H9 (cell line): ENCODE measurements at regions not wholly inside any gene's neighbourhood (a gene's known extent, or its start where the extent isn't known, plus 50 kb on each side); places are given as distances from the start of the nearest gene placed in this dataset.

Experiments used
- DNase-seq: peaks from one replicate; pipeline ENCODE4 v3.0.0-alpha.2; 2017
- H2AFZ ChIP-seq: one replicate; pipeline ENCODE4 v1.6.1; 2013; ENCODE audit warnings: mild to moderate bottlenecking, low read length, control low read depth, moderate library complexity
- H2AK5ac ChIP-seq: 2 replicates; pipeline ENCODE4 v1.6.1; 2013; ENCODE audit warnings: low read length, control low read depth, mixed read lengths; ENCODE audit not compliant: insufficient read length
- H2BK120ac ChIP-seq: one replicate; pipeline ENCODE4 v1.6.1; 2013; ENCODE audit warnings: low read depth, mild to moderate bottlenecking, low read length, control low read depth, inconsistent platforms; ENCODE audit not compliant: poor library complexity, severe bottlenecking
- H2BK12ac ChIP-seq: 2 replicates; pipeline ENCODE4 v1.6.1; 2013; ENCODE audit warnings: low read length, control low read depth, mixed read lengths, low read depth; ENCODE audit not compliant: insufficient read length
- H2BK15ac ChIP-seq: 2 replicates; pipeline ENCODE4 v1.6.1; 2013; ENCODE audit warnings: low read depth, low read length, control low read depth
- H2BK20ac ChIP-seq: one replicate; pipeline ENCODE4 v1.6.1; 2013; ENCODE audit warnings: low read depth, mild to moderate bottlenecking, low read length, control low read depth, inconsistent platforms; ENCODE audit not compliant: poor library complexity, severe bottlenecking
- H2BK5ac ChIP-seq: 2 replicates; pipeline ENCODE4 v1.6.1; 2013; ENCODE audit warnings: low read length, control low read depth, mixed read lengths; ENCODE audit not compliant: insufficient read length
- H3K14ac ChIP-seq: 2 replicates; pipeline ENCODE4 v1.6.1; 2013; ENCODE audit warnings: low read length, control low read depth; ENCODE audit not compliant: insufficient read depth
- H3K18ac ChIP-seq: 2 replicates; pipeline ENCODE4 v1.6.1; 2013; ENCODE audit warnings: low read depth, mild to moderate bottlenecking, mixed read lengths, low read length, control low read depth; ENCODE audit not compliant: insufficient read length
- H3K23ac ChIP-seq: 2 replicates; pipeline ENCODE4 v1.6.1; 2013; ENCODE audit warnings: low read length, control low read depth, mixed read lengths, low read depth; ENCODE audit not compliant: insufficient read length
- H3K23me2 ChIP-seq: 2 replicates; pipeline ENCODE4 v1.6.1; 2013; ENCODE audit warnings: low read depth, mild to moderate bottlenecking, mixed read lengths, low read length, control low read depth; ENCODE audit not compliant: insufficient read length, poor library complexity, severe bottlenecking
- H3K27ac ChIP-seq: 2 replicates; pipeline ENCODE4 v1.5.1; 2013; ENCODE audit warnings: low read length, control low read depth, mixed read lengths, low read depth; ENCODE audit not compliant: insufficient read length
- H3K27me3 ChIP-seq: 2 replicates; pipeline ENCODE4 v1.6.1; 2013; ENCODE audit warnings: low read length, control low read depth, inconsistent platforms; ENCODE audit not compliant: insufficient read depth
- H3K4ac ChIP-seq: 2 replicates; pipeline ENCODE4 v1.6.1; 2013; ENCODE audit warnings: low read depth, mild to moderate bottlenecking, control low read depth, inconsistent platforms, low read length, moderate library complexity
- H3K4me1 ChIP-seq: 2 replicates; pipeline ENCODE4 v1.6.1; 2013; ENCODE audit warnings: low read length, control low read depth, inconsistent platforms; ENCODE audit not compliant: insufficient read depth
- H3K4me2 ChIP-seq: 2 replicates; pipeline ENCODE4 v1.6.1; 2013; ENCODE audit warnings: low read length, control low read depth, mixed read lengths; ENCODE audit not compliant: insufficient read length, insufficient read depth
- H3K56ac ChIP-seq: 2 replicates; pipeline ENCODE4 v1.6.1; 2013; ENCODE audit warnings: low read depth, mild to moderate bottlenecking, mixed read lengths, low read length, control low read depth; ENCODE audit not compliant: insufficient read length
- H3K79me1 ChIP-seq: 2 replicates; pipeline ENCODE4 v1.6.1; 2013; ENCODE audit warnings: low read depth, mild to moderate bottlenecking, moderate library complexity, low read length, control low read depth, inconsistent platforms; ENCODE audit not compliant: insufficient read depth, poor library complexity, severe bottlenecking
- H3K79me2 ChIP-seq: 2 replicates; pipeline ENCODE4 v1.6.1; 2013; ENCODE audit warnings: low read length, control low read depth, inconsistent platforms; ENCODE audit not compliant: insufficient read depth
- H3K9ac ChIP-seq: 2 replicates; pipeline ENCODE4 v1.6.1; 2013; ENCODE audit warnings: low read length, control low read depth, mixed read lengths; ENCODE audit not compliant: insufficient read length; ENCODE audit errors: extremely low read depth
- H3K9me3 ChIP-seq: one replicate; pipeline ENCODE4 v1.6.1; 2013; ENCODE audit warnings: low read depth, low read length, inconsistent platforms; ENCODE audit not compliant: control insufficient read depth
- H3T11ph ChIP-seq: one replicate; pipeline ENCODE4 v1.6.1; 2013; ENCODE audit warnings: mild to moderate bottlenecking, low read length, control low read depth, inconsistent platforms
- H4K20me1 ChIP-seq: one replicate; pipeline ENCODE4 v1.6.1; 2013; ENCODE audit not compliant: control insufficient read depth, insufficient read length, insufficient read depth
- H4K5ac ChIP-seq: 2 replicates; pipeline ENCODE4 v1.6.1; 2013; ENCODE audit warnings: low read depth, mild to moderate bottlenecking, mixed read lengths, low read length, control low read depth; ENCODE audit not compliant: insufficient read length
- H4K8ac ChIP-seq: replicated peaks from 2 replicates; pipeline ENCODE4 v1.6.1; 2013; ENCODE audit warnings: low read length, control low read depth, mixed read lengths, low read depth; ENCODE audit not compliant: insufficient read length
- H4K91ac ChIP-seq: 2 replicates; pipeline ENCODE4 v1.6.1; 2013; ENCODE audit warnings: low read depth, mild to moderate bottlenecking, moderate library complexity, mixed read lengths, low read length, control low read depth; ENCODE audit not compliant: insufficient read length
- H3K27ac Mint-ChIP-seq, 3 experiments: 2 replicates in 2 of 3; 3 replicates in 1 of 3; pipeline ENCODE4 v1.8.0; 2020 to 2021; ENCODE audit warnings: mixed read lengths in 3 of 3, mild to moderate bottlenecking in 1 of 3, moderate library complexity in 1 of 3
- H3K27me3 Mint-ChIP-seq: 2 replicates; pipeline ENCODE4 v1.8.0; 2021; ENCODE audit warnings: low read depth, mild to moderate bottlenecking, moderate library complexity, mixed read lengths
- H3K36me3 Mint-ChIP-seq, 3 experiments: 2 replicates in 2 of 3; 3 replicates in 1 of 3; pipeline ENCODE4 v1.8.0; 2020 to 2021; ENCODE audit warnings: low read depth in 3 of 3, mixed read lengths in 3 of 3; ENCODE audit not compliant: insufficient read depth in 1 of 3
- H3K4me1 Mint-ChIP-seq, 2 experiments: 2 replicates each; pipeline ENCODE4 v1.8.0; 2020; ENCODE audit warnings: mixed read lengths in 2 of 2
- H3K4me3 Mint-ChIP-seq, 2 experiments: 2 replicates in 1 of 2; 3 replicates in 1 of 2; pipeline ENCODE4 v1.8.0; 2020 to 2021; ENCODE audit warnings: mild to moderate bottlenecking in 2 of 2, mixed read lengths in 2 of 2, moderate library complexity in 1 of 2
- H3K9me3 Mint-ChIP-seq, 2 experiments: 2 replicates in 1 of 2; 3 replicates in 1 of 2; pipeline ENCODE4 v1.8.0; 2020; ENCODE audit warnings: mild to moderate bottlenecking in 2 of 2, mixed read lengths in 2 of 2, moderate library complexity in 1 of 2
- WGBS: extraction: QIAGEN DNeasy Blood & Tissue Kit; methylation state at CpG from one replicate; pipeline ENCODE4 v1.1.7; 2013; ENCODE audit warnings: missing lambda C conversion rate, low lambda C conversion rate, mixed read lengths; ENCODE audit not compliant: insufficient read length; ENCODE audit errors: extremely low coverage; 5-methylcytosine and 5-hydroxymethylcytosine counted together
- TF ChIP-seq, protein P1 (sequence below): fragments of 200-600 bp; sonication (generic); conservative IDR thresholded peaks from 3 replicates; pipeline ENCODE4 v1.8.0; 2021; ENCODE audit warnings: antibody characterized with exemption, mild to moderate bottlenecking

DNA sequence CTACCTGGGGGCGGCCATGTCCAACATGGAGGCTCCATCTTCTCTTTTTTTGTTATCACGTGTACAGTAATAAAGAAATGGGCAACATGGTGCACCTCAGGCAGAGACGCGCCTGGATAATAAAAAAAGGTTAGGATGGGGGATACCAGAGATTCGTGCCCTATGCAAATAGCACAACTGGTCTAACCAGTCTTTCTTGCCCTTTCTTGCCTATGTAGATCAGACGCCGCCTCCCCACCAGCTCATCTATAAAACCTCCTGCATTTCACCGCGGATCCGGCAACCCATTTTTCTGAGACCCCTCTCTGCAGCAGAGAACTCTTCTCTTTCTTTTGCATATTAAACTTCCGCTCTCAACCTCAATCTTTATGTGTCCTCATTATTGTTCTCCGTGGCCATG lies 68.7 kb downstream of the MYL12B start:
- no peaks in the 10 kb centered on the region for H3K23me2 ChIP-seq
- H4K8ac ChIP-seq = no peak overlapping the region
- H3K4ac ChIP-seq = no peak overlapping the region
- H3T11ph ChIP-seq = no peak overlapping the region
- no peak overlapping the region for H2BK15ac ChIP-seq
- H2BK12ac ChIP-seq = no peak overlapping the region
- Mint-ChIP-seq H3K27me3 (no peaks in the 10 kb centered on the region), H3K27ac (peak overlapping the region in 1 of 3 experiments; percentile 10; a peak in 1 of 7 replicates), H3K9me3 (peaks cover 5 to 12% of the 10 kb centered on the region in 2 experiments), H3K4me3 (no peak overlapping the region), H3K4me1 (peaks cover 32 to 50% of the 10 kb centered on the region in 2 experiments), H3K36me3 (peaks cover 2 to 29% (median 7%) of the 10 kb centered on the region in 3 experiments)
- WGBS = no CpG with 5 or more reads among the region's 12 CpGs
- TF ChIP-seq, protein P1, sequence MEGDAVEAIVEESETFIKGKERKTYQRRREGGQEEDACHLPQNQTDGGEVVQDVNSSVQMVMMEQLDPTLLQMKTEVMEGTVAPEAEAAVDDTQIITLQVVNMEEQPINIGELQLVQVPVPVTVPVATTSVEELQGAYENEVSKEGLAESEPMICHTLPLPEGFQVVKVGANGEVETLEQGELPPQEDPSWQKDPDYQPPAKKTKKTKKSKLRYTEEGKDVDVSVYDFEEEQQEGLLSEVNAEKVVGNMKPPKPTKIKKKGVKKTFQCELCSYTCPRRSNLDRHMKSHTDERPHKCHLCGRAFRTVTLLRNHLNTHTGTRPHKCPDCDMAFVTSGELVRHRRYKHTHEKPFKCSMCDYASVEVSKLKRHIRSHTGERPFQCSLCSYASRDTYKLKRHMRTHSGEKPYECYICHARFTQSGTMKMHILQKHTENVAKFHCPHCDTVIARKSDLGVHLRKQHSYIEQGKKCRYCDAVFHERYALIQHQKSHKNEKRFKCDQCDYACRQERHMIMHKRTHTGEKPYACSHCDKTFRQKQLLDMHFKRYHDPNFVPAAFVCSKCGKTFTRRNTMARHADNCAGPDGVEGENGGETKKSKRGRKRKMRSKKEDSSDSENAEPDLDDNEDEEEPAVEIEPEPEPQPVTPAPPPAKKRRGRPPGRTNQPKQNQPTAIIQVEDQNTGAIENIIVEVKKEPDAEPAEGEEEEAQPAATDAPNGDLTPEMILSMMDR = no peak
- H3K23ac ChIP-seq = no peak overlapping the region
- H4K91ac ChIP-seq = no peak overlapping the region
- H3K4me2 ChIP-seq = peak overlapping the region; percentile 13
- H2BK5ac ChIP-seq = no peak overlapping the region
- H3K9me3 ChIP-seq = no peaks in the 10 kb centered on the region
- H3K27me3 ChIP-seq = no peaks in the 10 kb centered on the region
- H2AFZ ChIP-seq = peak overlapping the region; percentile 70
- H2AK5ac ChIP-seq = no peak overlapping the region
- no peak overlapping the region for H2BK20ac ChIP-seq
- H3K18ac ChIP-seq = peak overlapping the region; percentile 1
- no peak overlapping the region for H2BK120ac ChIP-seq
- DNase-seq = no peak
- no peaks in the 10 kb centered on the region for H3K79me1 ChIP-seq
- H4K20me1 ChIP-seq = no peaks in the 10 kb centered on the region
- H3K14ac ChIP-seq = no peak overlapping the region
- H4K5ac ChIP-seq = no peak overlapping the region
- no peak overlapping the region for H3K56ac ChIP-seq
- peak overlapping the region; percentile 25 for H3K27ac ChIP-seq
- no peaks in the 10 kb centered on the region for H3K79me2 ChIP-seq
- no peak overlapping the region for H3K9ac ChIP-seq
- H3K4me1 ChIP-seq = peaks cover 7% of the 10 kb centered on the region; the same call in 1 of the 2 replicates
